DND-41 (cell line): ENCODE measurements at regions not wholly inside any gene's neighbourhood (a gene's known extent, or its start where the extent isn't known, plus 50 kb on each side); places are given as distances from the start of the nearest gene placed in this dataset.

Experiments
- ATAC-seq: fragments of 200-7000 bp; cut with Tn5 transposase; 3 replicates; pipeline ENCODE4 v1.9.1; 2021; ENCODE audit warnings: low read depth; ENCODE audit not compliant: insufficient read depth
- DNase-seq: peaks from one replicate; pipeline ENCODE4 v3.0.0-alpha.2; 2020
- H2AFZ ChIP-seq: 2 replicates; pipeline ENCODE4 v1.6.0; 2012; ENCODE audit warnings: low read depth, low read length
- H3K27ac ChIP-seq: 2 replicates; pipeline ENCODE4 v1.5.1; 2012; ENCODE audit warnings: low read length, inconsistent platforms
- H3K27me3 ChIP-seq: fragments of 200-600 bp; sonication (generic); 2 replicates; pipeline ENCODE4 v1.6.0; 2012; ENCODE audit warnings: low read length, mild to moderate bottlenecking, inconsistent platforms; ENCODE audit not compliant: insufficient read depth, poor library complexity
- H3K36me3 ChIP-seq: 2 replicates; pipeline ENCODE4 v1.5.1; 2012; ENCODE audit warnings: low read length, inconsistent platforms; ENCODE audit not compliant: insufficient read depth
- H3K4me1 ChIP-seq: 2 replicates; pipeline ENCODE4 v1.5.1; 2012; ENCODE audit warnings: mild to moderate bottlenecking, low read length; ENCODE audit not compliant: insufficient read depth
- H3K4me2 ChIP-seq: 2 replicates; pipeline ENCODE4 v1.6.0; 2012; ENCODE audit warnings: mild to moderate bottlenecking, moderate library complexity, low read length, inconsistent platforms; ENCODE audit not compliant: insufficient read depth
- H3K4me3 ChIP-seq, 2 experiments: fragments of 200-600 bp in 1 of 2; shearing (Covaris generic) in 1 of 2; 2 replicates each; pipeline ENCODE4 v1.5.1; 2012 to 2016; ENCODE audit warnings: inconsistent platforms in 2 of 2, low read length in 2 of 2, mild to moderate bottlenecking in 2 of 2, low read depth in 1 of 2, moderate library complexity in 1 of 2
- H3K79me2 ChIP-seq: 2 replicates; pipeline ENCODE4 v1.6.0; 2012; ENCODE audit warnings: low read length, inconsistent platforms; ENCODE audit not compliant: insufficient read depth
- H3K9ac ChIP-seq: 2 replicates; pipeline ENCODE4 v1.6.0; 2012; ENCODE audit warnings: low read depth, mild to moderate bottlenecking, inconsistent platforms, low read length, moderate library complexity
- H3K9me3 ChIP-seq: 2 replicates; pipeline ENCODE4 v1.5.1; 2012; ENCODE audit warnings: low read length, moderate library complexity, mild to moderate bottlenecking, inconsistent platforms; ENCODE audit not compliant: insufficient read depth, severe bottlenecking
- H4K20me1 ChIP-seq: 2 replicates; pipeline ENCODE4 v1.6.0; 2012; ENCODE audit warnings: low read length; ENCODE audit not compliant: insufficient read depth
- EZH2 ChIP-seq: IDR thresholded peaks from 3 replicates; pipeline ENCODE4 v1.6.1; 2012; ENCODE audit warnings: borderline replicate concordance, low read depth, mild to moderate bottlenecking, moderate library complexity, low read length, inconsistent platforms; ENCODE audit not compliant: severe bottlenecking
- TF ChIP-seq, protein P1 (sequence below): IDR thresholded peaks from 2 replicates; pipeline ENCODE4 v1.5.1; 2012; ENCODE audit warnings: borderline replicate concordance, low read length, moderate library complexity, mild to moderate bottlenecking; ENCODE audit not compliant: poor library complexity, severe bottlenecking; ENCODE audit errors: extremely low read depth

GRCh38 chr10:131662851-131663250 lies 238.0 kb upstream of the PPP2R2D start:
- Histone ChIP-seq H3K4me3 (no peak overlapping the region), H3K9me3 (peaks cover 7% of the 10 kb centered on the region), H2AFZ (no peak overlapping the region), H3K27ac (no peak overlapping the region), H4K20me1 (no peaks in the 10 kb centered on the region), H3K27me3 (no peaks in the 10 kb centered on the region), H3K79me2 (no peaks in the 10 kb centered on the region), H3K4me1 (no peaks in the 10 kb centered on the region), H3K9ac (no peak overlapping the region), H3K36me3 (no peaks in the 10 kb centered on the region), H3K4me2 (no peak overlapping the region)
- DNase-seq (no peak), ATAC-seq (no peak)
- no peak for TF ChIP-seq EZH2
- TF ChIP-seq, protein P1, sequence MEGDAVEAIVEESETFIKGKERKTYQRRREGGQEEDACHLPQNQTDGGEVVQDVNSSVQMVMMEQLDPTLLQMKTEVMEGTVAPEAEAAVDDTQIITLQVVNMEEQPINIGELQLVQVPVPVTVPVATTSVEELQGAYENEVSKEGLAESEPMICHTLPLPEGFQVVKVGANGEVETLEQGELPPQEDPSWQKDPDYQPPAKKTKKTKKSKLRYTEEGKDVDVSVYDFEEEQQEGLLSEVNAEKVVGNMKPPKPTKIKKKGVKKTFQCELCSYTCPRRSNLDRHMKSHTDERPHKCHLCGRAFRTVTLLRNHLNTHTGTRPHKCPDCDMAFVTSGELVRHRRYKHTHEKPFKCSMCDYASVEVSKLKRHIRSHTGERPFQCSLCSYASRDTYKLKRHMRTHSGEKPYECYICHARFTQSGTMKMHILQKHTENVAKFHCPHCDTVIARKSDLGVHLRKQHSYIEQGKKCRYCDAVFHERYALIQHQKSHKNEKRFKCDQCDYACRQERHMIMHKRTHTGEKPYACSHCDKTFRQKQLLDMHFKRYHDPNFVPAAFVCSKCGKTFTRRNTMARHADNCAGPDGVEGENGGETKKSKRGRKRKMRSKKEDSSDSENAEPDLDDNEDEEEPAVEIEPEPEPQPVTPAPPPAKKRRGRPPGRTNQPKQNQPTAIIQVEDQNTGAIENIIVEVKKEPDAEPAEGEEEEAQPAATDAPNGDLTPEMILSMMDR: no peak

DNA sequence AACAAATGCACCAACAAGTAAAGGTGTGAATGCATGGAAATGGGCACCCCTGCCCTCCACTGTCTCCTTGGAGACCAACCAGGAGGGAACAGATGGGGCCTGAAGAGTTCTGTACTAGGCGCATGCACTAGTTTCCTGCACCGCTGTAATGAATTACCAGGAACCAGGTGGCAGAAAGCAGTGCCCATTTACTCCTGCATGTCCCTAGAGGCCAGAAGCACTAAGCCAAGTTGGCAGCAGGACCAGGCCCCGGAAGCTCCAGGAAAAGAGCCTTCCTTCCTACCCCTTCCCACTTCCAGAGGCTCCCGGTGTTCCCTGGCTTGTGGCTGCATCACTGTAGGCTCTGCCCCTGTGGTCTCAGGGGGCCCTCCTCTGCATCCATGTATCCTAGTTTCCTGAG lies 237.5 kb upstream of the PPP2R2D start:
- no peak overlapping the region for H2AFZ ChIP-seq
- H3K36me3 ChIP-seq: no peaks in the 10 kb centered on the region
- ATAC-seq (no peak), DNase-seq (no peak)
- no peak overlapping the region for H3K9ac ChIP-seq
- H3K4me3 ChIP-seq: no peak overlapping the region
- no peaks in the 10 kb centered on the region for H3K4me1 ChIP-seq
- no peaks in the 10 kb centered on the region for H4K20me1 ChIP-seq
- no peak overlapping the region for H3K4me2 ChIP-seq
- no peak overlapping the region for H3K27ac ChIP-seq
- H3K27me3 ChIP-seq: no peaks in the 10 kb centered on the region
- TF ChIP-seq EZH2: no peak
- TF ChIP-seq, protein P1: no peak
- no peaks in the 10 kb centered on the region for H3K79me2 ChIP-seq
- H3K9me3 ChIP-seq: peaks cover 7% of the 10 kb centered on the region

- no peak for DNase-seq
- H3K9me3 ChIP-seq: no peaks in the 10 kb centered on the region
Observed at GRCh38 chr10:131666091-131666490, 234.7 kb upstream of the PPP2R2D start.

More at GRCh38 chr10:131666091-131666490, 234.7 kb upstream of the PPP2R2D start:
- H2AFZ ChIP-seq: no peak overlapping the region
- H3K79me2 ChIP-seq: no peaks in the 10 kb centered on the region
- ATAC-seq: no peak
- H3K4me2 ChIP-seq: no peak overlapping the region
- H3K4me3 ChIP-seq: no peak overlapping the region
- no peak overlapping the region for H3K27ac ChIP-seq
- no peaks in the 10 kb centered on the region for H3K36me3 ChIP-seq
- TF ChIP-seq EZH2: no peak
- TF ChIP-seq, protein P1: no peak
- H3K9ac ChIP-seq: no peak overlapping the region
- no peaks in the 10 kb centered on the region for H3K27me3 ChIP-seq
- H3K4me1 ChIP-seq: no peaks in the 10 kb centered on the region
- H4K20me1 ChIP-seq: no peaks in the 10 kb centered on the region
